Posterior cingulate gyrus (tissue), 11 donors: ENCODE measurements at regions not wholly inside any gene's neighbourhood (a gene's known extent, or its start where the extent isn't known, plus 50 kb on each side); places are given as distances from the start of the nearest gene placed in this dataset.
"Not testable (repeated sequence)": the region's sequence is repeated elsewhere in the genome, so short reads cannot be mapped to it uniquely, and the experiment has no call there.

ENCODE experiments used
- DNase-seq, 10 donors: peaks; one replicate each; pipeline versions ENCODE4 v3.0.0 to v3.0.0-alpha.2; 2020 to 2021; ENCODE audit warnings: mixed read lengths in 3 of 10
- intact Hi-C: fragments of 100-400 bp; cut with DNase I; formaldehyde crosslinking; loops from one replicate; pipeline ENCODE4 v1.15.1; 2023

- DNase-seq = no peak
- intact Hi-C loops = no loop called here
Observed at GRCh38 chr13:70571221-70571620, 463.0 kb upstream of the KLHL1 start.

- intact Hi-C loops = loop anchor here (1.0 kb wide), 1 partner anchor 1031 kb away; no protein-coding TSS in a partner anchor
- DNase-seq = no peak
Observed at GRCh38 chr13:70568571-70568970, 460.3 kb upstream of the KLHL1 start.

GRCh38 chr13:70544706-70545105 lies 436.5 kb upstream of the KLHL1 start:
- intact Hi-C loops = no loop called here

DNA sequence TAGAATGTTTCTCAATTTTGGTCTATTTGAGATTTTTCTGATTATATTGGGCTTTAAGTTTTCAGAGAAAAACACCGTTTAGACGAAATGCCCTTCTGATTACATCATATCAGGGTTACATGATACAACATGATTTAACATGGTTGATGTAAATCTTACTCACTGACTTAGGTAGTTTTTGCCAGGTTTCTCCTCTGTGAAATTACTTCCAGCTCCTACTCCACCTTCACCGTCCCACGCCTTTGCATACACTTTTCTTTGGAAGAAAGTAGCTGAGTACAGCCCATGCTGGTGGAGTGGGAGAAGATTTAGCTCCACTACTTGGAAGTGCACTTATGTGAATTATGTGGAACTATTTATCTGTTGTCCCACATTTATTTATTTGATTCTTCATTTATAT lies 433.2 kb upstream of the KLHL1 start:
- DNase-seq = no peak

More at GRCh38 chr13:70544706-70545105, 436.5 kb upstream of the KLHL1 start:
- no peak for DNase-seq

GRCh38 chr13:70534466-70534865 lies 426.2 kb upstream of the KLHL1 start:
- no peak for DNase-seq
- intact Hi-C loops = no loop called here

More for the DNA sequence above, 433.2 kb upstream of the KLHL1 start:
- intact Hi-C loops = no loop called here

DNA sequence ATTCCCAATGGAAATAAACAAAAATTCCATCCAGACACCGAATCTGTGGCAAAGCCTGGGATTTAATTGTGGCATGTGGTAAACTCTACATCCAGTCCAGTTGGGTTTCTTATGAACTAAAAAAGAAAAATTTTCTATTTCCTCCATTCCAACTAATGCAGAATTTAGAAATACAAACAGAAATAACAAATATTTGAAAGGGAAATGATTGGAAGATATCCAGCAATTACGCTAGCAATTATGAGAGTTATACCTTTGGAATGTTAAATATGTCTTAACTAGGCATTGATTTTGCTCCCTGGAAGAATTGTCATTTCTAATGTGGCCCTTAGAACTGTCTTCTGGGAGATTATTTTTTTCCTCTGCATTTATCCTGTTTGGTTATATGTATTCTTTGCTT lies 421.4 kb upstream of the KLHL1 start:
- intact Hi-C loops = no loop called here
- no peak for DNase-seq

- intact Hi-C loops = no loop called here
- no peak for DNase-seq
Observed at GRCh38 chr13:70527599-70527998, 419.3 kb upstream of the KLHL1 start.

DNA sequence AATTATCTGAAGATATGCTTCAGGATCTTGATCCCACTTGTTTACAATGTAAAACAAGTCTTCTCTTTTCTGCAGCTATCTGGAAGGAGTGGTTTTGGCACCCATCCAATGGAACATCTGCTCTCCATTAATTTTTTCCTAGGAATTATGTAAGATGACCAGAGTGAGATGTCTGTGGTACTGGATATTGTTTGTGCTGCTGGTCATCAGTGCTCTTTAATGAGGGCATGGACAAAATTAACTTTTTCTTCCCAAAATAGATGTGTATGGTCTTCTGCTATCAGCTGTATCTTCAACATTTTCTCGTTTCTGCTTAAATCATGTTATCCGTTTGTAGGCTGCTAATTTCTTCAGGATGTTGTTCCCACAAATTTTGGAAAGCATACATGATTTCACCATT lies 415.4 kb upstream of the KLHL1 start:
- no peak for DNase-seq
- intact Hi-C loops = no loop called here

GRCh38 chr13:70520275-70521036 lies 412.2 kb upstream of the KLHL1 start:
- intact Hi-C loops = no loop called here
- DNase-seq = no peak

- intact Hi-C loops = no loop called here
- no peak for DNase-seq
Observed at GRCh38 chr13:70518081-70518480, 409.8 kb upstream of the KLHL1 start.

GRCh38 chr13:70516226-70516625 lies 408.0 kb upstream of the KLHL1 start:
- no peak for DNase-seq
- intact Hi-C loops = no loop called here

DNA sequence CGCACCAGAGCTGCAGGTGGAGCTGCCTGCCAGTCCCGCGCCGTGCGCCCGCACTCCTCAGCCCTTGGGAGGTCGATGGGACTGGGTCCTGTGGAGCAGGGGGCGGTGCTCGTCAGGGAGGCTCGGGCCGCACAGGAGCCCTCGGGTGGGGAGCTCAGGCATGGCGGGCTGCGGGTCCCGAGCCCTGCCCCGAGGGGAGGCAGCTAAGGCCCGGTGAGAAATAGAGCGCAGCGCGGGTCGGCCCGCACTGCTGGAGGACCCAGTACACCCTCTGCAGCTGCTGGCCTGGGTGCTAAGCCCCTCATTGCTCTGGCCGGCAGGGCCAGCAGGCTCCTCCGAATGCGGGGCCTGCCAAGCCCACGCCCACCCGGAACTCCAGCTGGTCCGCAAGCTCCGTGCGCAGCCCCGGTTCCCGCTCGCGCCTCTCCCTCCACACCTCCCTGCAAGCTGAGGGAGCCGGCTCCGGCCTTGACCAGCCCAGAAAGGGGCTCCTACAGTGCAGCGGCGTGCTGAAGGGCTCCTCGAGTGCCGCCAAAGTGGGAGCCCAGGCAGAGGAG lies 403.7 kb upstream of the KLHL1 start:
- intact Hi-C loops = not testable (repeated sequence)
- DNase-seq = peak in 3 of 10 donors; percentile 49 to 81 (median 72)

GRCh38 chr13:70505809-70506208 lies 397.6 kb upstream of the KLHL1 start:
- no peak for DNase-seq
- intact Hi-C loops = no loop called here

DNA sequence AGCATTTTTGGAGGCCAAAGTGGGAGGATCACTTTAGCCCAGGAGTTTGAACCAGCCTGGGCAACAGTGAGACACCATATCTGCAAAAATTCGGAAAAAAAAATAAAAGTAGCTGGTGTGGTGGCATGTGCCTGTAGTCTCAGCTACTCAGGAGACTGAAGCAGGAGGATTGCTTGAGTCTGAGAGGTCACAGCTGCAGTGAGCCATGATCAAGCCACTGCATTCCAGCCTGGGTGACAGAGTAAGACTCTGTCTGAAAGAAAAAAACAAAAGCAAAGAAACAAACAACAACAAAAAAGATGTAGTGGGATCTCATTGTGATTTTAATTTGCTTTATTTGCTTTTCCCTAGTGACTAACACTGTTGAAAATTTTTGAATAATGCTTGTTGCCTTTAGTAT lies 394.7 kb upstream of the KLHL1 start:
- intact Hi-C loops = no loop called here
- DNase-seq = no peak

DNA sequence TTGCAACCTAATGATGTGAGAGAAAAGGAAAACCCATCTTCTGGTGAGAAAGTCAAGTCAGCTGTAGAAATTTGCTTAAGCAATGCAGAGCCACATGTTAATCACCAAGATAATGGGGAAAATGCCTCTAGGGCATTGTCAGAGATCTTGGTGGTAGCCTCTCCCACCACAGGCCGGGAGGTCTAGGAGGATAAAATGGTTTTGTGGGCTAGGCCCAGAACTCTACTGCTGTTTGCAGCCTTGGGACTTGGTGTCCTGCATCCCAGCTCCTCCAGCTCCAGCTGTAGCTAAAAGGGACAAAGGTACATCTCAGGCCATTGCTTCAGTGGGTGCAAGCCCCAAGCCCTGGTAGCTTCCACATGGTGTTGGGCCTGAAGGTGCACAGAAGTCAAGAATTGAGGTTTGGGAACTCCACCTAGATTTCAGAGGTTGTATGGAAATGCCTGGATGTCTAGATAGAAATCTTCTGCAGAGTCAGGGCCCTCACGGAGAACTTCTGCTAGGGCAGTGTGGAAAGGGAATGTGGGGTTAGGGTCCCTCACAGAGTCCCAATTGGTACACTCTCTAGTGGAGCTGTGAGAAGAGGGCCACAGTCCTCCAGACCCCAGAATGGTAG lies 382.2 kb upstream of the KLHL1 start:
- intact Hi-C loops = no loop called here

DNA sequence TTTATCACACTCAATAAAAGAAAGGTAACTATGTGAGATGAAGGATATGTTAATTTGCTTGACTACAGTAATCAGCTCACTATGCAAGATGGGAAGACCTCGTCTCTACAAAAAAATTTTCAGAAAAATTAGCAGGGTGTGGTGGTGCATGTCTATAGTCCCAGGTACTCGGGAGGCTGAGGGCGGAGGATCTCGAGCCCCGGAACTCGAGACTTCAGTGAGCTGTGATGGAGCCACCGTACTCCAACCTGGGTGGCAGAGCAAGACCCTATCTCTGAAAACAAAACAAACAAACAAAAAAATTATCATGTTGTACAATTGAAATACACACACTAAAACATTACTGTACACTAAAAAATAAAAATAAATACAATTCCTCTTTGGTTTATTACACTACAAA lies 376.7 kb upstream of the KLHL1 start:
- peak in 2 of 10 donors; percentile 55 to 57 for DNase-seq
- intact Hi-C loops = no loop called here

More for the DNA sequence above, 382.2 kb upstream of the KLHL1 start:
- DNase-seq = peak in 1 of 10 donors; percentile 17

GRCh38 chr13:70483599-70484276 lies 375.5 kb upstream of the KLHL1 start:
- no peak for DNase-seq
- intact Hi-C loops = no loop called here

- intact Hi-C loops = no loop called here
Observed at GRCh38 chr13:70473907-70474306, 365.7 kb upstream of the KLHL1 start.

DNA sequence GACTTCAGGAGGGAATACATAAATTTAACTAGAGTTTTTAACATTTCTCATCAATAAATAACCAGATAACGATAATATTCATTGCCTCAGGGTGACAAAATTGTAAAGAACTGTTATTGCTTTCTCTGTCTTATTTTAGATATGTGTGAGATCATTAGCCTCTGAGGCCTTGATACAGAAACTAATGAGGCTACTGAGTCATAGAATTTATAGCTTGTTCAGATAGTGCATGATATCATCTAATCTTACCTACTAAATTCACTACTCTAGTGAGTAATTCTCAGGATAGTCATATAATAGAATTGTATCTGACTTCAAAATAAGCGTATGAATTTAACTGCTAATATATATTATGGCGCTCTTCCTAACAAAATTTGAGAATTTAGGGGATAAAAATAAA lies 360.8 kb upstream of the KLHL1 start:
- intact Hi-C loops = no loop called here
- DNase-seq = no peak

More at GRCh38 chr13:70473907-70474306, 365.7 kb upstream of the KLHL1 start:
- no peak for DNase-seq

GRCh38 chr13:70457474-70457873 lies 349.2 kb upstream of the KLHL1 start:
- intact Hi-C loops = no loop called here
- DNase-seq = no peak

DNA sequence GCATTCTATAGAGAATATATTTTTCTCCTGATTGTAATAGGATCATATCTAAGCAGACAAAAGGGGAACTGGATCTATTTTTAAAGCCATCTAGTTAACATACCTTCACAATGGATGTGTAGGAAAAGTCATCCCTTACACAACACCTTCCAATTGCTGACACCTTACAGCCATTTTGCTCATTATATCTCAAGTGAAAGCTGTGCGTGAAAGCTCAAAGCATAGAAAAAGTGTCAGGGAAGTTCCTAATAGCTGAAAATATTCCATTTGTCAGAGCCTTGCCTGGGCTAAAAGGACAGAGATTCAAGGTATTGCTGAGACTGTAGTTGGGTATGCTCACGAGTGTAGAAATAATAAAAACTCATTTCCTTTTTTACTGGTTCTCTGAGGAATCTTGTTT lies 340.6 kb upstream of the KLHL1 start:
- intact Hi-C loops = no loop called here
- no peak for DNase-seq
